Sigmoid colon (tissue), 4 donors: ENCODE measurements at regions not wholly inside any gene's neighbourhood (a gene's known extent, or its start where the extent isn't known, plus 50 kb on each side); places are given as distances from the start of the nearest gene placed in this dataset.

ENCODE experiments used
- CTCF ChIP-seq, 4 experiments: fragments of 450-650 bp in 3 of 4; fragments of 200-600 bp in 1 of 4; IDR thresholded peaks; one replicate each; pipeline ENCODE4 v1.5.1; 2016 to 2019; ENCODE audit warnings: antibody characterized with exemption in 4 of 4, mild to moderate bottlenecking in 3 of 4, moderate library complexity in 2 of 4
- POLR2A ChIP-seq, 2 donors: fragments of 450-650 bp; IDR thresholded peaks; one replicate each; pipeline ENCODE4 v1.6.1; 2016; ENCODE audit warnings: antibody characterized with exemption in 2 of 2, mild to moderate bottlenecking in 2 of 2, moderate library complexity in 2 of 2
- POLR2AphosphoS5 ChIP-seq, 4 donors: sonication (generic); formaldehyde crosslinking; IDR thresholded peaks; one replicate each; pipeline ENCODE4 v1.6.1; 2017; ENCODE audit warnings: antibody characterized with exemption in 4 of 4

- TF ChIP-seq POLR2AphosphoS5 (IDR thresholded peaks at IDR 0.05) = no peak
- TF ChIP-seq CTCF (IDR thresholded peaks at IDR 0.05) = no peak
- no peak for TF ChIP-seq POLR2A (IDR thresholded peaks at IDR 0.05)
Measured at GRCh38 chr4:62399242-62399641, 1199.1 kb downstream of the ADGRL3 start.
